GM11168 (cell line): ENCODE measurements at regions not wholly inside any gene's neighbourhood (a gene's known extent, or its start where the extent isn't known, plus 50 kb on each side); places are given as distances from the start of the nearest gene placed in this dataset.

Experiments used
- in situ Hi-C: fragments of 300-500 bp; cut with MboI; formaldehyde crosslinking; loops from one replicate; pipeline ENCODE4 v1.12.0; 2022; ENCODE audit warnings: low sequenced_read_pairs; ENCODE audit not compliant: unreplicated experiment

DNA sequence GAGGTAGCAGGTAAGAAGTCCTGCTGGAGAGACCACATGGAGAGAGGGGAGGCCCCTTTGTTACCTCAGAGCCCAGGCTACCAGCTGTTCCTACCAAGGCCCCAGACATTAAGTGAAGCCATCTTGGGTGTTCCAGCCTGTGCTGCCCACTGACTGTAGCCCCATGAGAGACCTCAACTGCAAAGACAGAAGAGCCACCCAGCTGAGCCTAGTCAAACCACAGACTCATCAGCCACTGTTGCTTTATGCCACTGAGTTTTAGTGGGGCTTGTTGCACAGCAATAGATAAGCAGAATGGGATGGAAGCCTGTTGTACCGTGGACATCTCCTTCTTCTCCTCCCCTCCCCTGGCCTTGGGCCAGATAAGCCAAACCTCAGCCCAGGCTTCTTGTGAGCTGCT is 83.9 kb downstream of the ADRA2C start:
- in situ Hi-C loops = no loop called here

DNA sequence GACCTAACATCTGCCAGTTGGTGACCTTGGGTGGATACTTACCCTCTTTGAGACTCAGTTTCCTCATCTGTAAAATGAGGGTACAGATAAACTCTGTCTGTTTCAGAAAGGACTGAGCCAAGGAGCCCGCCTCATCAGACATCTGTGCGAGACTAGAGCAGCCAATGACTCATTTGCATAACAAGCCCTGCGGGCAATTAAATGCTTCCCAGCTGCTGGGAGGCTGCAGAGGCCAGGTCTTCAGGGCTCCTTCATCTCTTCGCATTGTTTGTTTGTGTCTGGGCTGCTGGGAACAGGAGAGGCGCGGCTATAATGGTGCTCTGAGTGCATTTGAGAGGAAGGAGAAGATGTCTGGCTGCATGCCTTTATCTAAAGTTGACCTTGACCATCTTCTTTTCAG is 85.0 kb downstream of the ADRA2C start:
- in situ Hi-C loops = no loop called here

DNA sequence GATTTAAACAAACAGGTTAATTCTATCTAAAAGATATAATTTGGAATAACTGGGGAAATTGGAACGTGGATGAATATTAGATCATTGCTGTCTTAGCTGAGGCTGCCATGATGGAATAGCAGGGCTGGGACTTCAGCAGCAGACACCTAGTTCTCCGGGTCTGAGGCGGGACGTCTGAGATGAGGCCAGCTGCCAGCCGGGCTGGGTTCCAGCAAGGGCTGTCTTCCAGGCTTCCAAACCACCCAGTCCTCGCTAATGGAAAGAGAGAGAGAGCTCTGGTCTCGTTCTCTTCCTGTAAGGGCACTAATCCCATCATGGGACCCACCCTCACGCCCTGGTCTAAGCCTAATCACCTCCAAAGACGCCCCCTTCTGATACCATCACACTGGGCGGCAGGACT is 85.7 kb downstream of the ADRA2C start:
- in situ Hi-C loops = no loop called here

DNA sequence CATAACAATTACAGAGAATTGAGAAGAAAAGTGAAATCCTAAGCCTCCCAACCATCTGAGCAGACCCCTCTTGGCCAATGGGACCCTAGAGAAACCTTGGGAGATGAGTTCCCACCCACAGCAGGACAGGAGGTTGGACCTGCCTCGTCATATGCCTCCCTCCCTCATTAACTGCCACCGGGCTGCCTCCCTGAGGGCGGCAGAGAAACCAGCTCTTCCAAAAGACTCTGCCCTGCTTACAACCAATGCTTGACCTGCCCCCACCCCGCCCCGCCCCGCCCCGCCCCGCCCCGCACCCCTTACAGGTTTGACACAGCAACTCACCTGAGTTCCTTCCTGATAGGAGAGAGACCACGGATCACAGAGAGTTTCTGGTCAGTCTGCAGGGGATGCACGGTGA is 86.1 kb downstream of the ADRA2C start:
- in situ Hi-C loops = no loop called here

DNA sequence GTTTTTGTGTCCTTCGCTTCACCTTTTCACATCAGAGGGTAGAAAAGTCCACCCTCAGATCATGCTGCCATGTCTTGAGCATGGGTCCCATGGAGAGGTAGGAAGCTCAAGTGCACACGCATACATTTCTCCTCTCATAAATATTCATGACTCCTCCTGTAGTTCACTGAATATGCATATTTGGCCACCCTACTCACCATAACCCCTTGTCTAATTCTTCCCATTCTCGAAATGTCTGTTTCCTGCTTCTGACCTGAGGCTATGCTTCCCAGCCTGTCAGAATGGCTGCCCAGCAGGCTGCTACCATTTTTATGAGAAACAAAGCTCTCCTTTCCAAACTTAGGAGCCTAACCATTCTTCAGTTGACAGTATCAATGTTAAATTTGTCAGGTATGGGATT is 86.5 kb downstream of the ADRA2C start:
- in situ Hi-C loops = no loop called here

DNA sequence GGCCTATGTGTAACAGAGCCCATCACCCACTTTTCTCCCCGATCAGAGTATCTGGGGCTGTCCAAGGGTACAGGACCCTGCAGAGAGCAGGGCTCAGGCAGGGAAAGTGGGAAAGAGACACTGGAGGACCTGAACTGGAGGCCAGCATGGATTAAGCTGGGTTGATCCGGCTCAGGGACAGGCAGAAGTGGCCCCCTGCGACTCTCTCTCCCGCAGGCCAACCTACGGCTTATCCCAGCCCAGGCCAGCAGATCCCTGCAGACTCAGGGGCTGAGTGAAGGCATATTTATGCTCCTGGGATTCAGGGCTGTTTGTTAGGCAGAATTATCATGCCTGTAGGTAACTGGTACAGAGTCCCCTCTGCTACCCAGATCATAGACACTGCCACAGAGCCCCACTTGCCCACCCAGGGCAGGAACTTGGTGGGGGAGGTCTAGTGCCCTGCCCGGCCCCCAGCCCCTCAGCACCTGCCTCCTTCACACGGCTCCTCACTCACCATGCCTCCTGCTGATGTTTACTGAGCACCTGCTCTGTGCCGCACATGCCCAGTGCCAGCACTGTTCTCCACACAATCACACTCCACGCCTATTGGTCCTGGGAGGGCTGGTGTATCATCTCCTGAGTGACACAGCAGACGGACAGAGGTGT is 87.3 kb downstream of the ADRA2C start:
- in situ Hi-C loops = no loop called here

DNA sequence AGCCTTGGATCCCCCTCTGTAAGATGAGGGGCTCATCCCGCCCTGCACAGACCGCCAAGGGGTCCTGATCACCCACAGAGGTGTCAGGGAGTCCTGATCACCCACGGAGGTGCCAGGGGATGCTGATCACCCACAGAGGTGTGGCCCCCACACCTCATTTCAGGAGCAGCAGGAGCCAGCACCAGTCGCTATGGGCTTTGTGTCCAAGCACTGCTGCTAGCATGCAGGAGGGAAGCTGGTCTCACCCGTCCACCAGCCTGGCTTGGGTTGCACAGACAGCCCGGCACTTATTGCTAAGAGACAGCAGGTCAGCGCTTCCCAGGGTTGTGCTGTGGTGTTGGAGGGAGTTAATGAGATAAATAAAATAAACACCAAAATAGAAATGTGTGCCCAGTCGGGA is 88.5 kb downstream of the ADRA2C start:
- in situ Hi-C loops = no loop called here

DNA sequence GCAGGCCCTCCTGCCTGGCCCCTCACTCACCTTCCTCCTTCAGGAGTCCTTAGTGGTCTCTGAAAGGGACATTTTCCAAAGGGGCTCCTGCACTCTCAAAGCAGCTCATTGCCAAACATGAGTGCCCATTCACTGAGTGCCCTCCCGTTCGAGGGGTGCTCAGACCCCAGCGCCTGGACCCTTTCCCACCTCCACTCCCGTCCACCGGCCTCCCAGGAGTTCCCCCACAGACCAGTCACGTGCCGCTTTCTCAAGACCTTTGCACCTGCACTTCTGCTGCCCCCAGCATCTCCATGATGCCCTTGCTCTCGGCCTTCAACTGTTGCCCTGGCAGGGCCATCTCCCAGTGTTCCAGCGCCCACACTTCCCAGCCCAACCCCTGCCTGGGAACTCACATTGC is 89.5 kb downstream of the ADRA2C start:
- in situ Hi-C loops = no loop called here

DNA sequence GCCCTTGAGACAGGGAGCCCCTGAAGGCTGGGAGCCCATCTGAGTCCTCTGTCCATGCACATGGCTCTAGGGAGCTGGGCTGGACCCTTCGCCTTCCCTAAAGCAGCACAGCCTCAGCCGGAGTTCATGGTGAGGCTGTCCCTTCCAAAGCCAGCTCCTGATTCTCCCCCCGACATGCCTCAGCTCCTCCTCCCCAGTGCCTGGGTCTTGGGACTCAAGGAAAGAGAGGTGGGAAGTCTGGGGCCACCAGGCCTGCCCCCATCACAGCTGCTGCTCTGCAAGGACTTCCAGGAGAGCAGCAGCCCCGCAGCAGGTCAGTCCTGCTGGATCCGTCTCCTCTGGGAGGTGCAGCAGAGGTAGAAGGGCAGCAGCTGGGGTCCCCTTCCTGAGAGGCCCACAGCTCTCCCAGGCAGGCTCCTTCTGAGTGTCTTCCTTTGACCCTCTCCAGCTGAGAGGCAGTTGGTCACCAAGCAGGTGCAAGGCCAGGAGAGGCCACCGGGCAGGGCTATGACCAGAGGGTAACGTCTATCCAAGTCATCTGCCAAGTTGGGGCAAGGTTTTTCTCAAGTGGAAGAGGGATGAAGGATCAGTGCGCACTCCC is 90.5 kb downstream of the ADRA2C start:
- in situ Hi-C loops = no loop called here

DNA sequence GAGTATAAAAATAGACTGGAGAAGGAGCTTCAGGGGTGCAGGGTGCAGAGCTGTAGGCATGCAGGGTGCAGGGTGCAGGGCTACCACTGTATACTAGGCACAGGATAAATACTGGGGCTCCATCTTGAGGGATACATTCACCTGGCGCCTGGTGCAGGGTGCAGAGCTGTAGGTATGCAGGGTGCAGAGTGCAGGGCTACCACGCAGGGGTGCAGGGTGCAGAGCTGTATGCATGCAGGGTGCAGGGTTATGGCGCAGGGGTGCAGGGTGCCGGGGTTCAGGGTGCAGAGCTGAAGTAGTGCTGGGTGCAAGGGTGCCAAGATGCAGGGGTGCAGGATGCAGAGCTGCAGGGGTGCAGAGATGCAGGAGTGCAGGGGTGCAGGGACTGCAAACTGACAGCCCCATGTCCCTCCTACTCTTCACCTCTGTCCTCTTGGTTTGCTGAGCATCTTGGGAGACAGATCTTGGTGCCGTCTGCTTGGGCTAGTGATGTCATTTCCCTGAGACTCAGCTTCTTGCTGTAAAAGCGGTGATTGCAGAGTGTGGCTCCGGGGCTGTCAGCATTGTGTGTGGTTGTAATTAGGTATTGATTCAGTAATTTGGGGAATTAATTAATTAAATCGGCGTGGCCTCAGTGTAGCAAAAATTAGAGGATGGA is 91.2 kb downstream of the ADRA2C start:
- in situ Hi-C loops = no loop called here

DNA sequence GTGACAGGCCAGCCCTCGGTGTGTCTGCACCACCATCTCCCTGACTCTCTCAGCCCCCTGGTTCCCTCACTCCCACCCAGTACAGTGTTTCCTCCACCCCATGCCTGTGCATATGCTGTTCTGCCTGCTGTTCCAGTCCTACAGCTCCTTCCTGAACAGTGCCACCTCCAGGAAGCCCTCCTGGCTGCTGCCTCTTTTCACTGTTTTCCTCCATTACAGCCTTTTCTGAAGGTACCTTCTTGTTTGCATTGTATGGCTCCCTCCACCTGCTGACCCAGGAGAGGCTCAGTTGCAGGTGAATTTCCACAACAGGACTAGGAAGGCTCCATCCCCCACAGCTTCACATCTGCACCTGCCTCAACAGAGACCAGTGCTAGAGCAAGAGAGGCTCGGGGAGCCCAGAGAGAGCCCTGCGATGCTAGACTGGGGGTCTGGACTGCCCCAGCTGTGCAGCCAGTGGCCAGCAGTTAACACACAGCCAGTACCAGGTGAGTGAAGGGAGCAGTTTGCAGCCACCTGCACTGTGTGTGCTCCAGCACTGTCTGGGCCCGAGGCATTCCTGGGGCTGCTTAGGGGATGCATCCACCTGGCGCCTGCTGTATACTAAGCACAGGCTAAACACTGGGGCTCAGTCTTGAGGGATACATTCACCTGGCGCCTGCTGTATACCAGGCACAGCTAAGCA is 92.0 kb downstream of the ADRA2C start:
- in situ Hi-C loops = no loop called here

DNA sequence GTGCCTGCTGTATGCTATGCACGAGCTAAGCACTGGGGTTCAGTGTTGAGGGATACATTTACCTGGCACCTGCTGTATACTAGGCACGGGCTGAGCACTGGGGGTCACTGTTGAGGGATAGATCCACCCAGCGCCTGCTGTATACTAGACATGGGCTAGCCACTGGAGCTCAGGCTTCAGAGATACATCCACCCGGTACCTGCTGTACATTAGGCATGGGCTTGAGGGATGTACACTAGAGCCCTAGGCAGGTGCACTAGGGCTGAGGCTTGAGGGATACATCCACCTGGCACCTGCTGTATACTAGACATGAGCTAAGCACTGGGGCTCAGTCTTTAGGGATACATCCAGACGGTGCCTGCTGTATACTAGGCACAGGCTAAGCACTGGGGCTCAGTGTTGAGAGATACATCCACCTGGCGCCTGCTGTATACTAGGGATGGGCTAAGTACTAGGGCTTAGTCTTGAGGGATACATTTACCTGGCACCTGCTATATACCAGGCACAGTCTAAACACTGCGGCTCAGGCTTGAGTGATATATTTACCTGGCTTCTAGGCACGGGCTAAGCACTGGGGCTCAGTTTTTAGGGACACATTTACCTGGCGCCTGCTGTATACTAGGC is 92.7 kb downstream of the ADRA2C start:
- in situ Hi-C loops = no loop called here

DNA sequence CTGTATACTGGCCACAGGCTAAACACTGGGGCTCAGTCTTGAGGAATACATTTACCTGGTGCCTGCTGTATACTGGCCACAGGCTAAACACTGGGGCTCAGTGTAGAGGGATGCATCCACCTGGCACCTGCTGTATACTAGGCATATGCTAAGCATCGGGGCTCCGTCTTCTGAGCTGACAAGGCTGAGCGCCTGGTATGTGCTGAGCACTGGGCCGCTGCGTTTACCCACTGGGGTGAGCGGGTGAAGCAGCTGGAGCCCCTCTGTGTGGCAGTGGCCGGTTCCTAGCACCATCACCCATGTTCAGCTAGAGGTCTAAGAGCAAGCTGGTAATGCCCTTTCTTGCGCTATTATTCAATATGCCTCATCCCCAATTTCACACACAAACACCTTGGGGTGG is 93.4 kb downstream of the ADRA2C start:
- in situ Hi-C loops = no loop called here

DNA sequence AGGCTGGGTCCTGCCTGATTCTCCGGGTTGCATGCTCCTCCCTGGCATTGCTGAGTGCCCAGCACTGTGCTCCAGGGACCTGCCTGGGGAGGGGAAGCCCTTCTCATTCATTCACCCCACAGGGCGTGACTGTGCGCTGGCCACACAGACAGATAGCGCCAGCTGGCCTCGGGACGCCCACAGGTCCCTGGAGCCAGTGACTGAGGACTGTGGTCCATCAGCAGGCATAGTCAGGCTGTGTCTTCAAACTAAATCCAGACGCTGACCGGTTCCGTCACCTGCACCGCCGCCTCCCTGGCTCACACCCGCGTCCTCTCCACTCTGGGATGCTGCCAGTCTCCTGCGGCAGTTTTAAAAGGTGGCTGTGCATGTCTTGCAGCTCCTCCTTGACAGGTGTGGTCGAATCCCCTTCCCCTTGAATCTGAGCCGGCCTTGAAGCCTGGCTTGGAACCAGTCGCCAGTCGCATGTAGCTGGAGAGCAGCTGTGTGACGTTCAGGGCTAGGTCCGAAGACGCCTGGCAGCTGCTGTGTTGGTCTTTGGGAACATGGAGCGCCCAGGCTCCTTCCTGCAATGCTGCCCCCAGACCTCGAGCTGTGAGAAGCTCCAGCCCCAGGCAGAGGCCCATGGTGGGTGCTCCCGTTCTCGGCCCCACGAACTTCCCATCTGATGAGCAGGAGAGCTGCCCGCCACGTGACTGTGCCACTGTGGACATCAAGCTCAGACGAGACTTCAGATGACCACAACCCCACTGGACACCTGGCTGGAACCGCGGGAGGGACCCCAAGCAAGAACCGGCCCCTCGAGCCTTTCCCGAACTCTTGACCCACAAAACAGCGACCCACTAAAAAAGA is 94.1 kb downstream of the ADRA2C start:
- in situ Hi-C loops = no loop called here

DNA sequence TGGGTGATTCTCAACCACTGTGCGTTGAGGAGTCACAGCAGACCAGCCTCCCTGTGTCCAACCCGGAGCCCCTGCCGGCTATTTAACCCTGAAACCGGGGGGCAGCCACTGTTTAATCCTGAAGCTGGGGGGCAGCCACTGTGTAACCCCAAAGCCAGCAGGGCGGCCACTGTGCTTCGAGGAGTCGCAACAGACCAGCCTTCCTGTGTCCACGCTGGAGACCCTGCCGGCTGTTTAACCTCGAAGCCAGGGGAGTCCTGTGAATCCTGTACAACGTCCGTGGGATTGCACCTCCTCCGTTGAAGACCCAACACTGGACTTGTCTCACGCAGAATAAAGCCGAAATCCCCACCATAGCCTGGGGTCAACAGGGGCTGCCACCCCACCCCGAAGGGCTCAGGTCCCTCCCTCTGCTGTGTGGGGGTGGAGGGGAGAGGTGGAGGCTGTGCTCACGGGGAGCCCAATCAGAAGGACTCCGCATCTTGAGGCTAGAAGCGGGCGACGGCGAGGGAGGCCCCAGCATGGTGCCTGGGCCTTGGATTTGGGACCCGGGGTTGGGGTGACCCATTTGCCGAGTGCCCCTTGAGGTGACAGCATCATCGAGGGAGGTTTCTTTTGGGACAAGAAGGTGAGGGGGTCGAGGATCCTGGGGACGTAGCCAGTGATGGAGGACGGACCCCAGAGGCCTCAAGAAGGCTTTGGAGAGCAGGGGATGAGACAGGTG is 94.9 kb downstream of the ADRA2C start:
- in situ Hi-C loops = no loop called here

DNA sequence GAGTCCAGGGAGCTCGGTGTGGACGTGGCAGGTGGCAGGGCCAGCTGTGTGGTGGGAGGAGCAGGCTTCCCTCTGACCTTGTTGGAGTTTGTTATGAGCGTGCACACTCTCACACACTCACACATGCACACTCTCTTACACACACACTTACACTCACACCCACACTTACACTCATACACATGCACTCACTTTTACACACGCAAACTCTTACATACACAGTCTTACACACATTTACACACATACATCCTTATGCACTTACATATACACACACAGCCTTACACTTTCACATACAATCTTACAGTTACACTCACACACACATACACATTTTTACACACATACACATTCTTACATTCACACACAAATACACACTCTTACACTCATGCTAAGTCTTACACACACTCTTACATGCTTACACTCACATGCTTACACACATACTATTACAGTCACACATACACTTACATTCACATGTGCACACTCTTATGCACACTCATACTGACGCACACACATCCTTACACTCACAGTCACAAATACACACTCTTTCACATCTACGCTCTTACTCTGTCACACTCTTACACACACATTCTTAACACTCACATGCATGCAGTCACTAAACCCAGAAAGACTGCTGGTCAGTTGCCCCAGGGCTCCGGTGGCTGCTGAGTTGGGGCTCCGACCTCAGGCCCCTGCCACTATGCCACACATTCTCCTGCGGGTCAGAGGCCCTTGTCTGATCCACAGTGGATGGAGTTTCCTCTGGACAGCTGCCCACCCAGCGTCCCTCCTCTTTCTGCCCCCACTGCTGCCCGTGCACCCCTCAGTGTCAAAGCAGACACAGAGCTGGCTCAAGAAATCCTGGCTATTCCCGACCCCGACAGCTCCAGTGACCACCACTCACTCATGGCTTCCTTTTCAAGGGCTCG is 95.8 kb downstream of the ADRA2C start:
- in situ Hi-C loops = no loop called here

DNA sequence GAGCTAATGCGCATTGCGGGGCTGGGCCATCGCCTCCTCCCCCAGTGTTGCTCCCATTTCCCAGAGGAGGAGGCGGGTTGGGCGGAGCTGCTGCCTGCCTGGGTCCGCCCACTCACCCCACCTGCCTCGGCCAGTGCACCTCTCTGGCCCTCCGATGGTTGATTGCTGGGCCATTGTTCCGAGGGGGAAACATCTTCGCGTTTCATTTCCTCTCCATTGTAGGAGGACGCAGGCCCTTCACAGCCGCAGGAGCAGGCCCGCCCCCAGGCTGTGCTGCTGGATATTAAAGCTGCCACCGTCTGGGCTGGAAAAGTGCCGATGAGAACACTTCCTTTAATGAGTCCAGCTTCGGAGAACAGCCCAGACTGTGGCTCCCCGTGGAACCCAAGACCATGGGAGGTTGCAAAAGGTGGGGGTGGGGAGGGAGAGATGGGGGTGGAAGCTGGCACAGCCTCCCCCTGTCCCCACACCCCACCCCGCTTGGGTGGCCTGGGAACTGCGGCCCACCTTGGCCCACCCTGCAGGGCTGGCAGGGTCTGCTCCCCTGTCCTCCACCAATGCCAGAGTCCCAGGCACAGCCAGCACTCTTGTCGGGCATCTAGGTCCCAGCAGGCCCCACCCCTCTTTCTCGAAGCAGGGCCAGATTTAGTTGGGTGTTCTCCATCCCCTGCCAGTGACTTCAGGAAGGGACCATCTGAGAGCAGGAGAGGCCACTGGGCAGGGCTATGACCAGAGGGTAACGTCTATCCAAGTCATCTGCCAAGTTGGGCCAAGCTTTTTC is 96.6 kb downstream of the ADRA2C start:
- in situ Hi-C loops = no loop called here
